Endothelial cell of umbilical vein (primary cell): ENCODE measurements at regions not wholly inside any gene's neighbourhood (a gene's known extent, or its start where the extent isn't known, plus 50 kb on each side); places are given as distances from the start of the nearest gene placed in this dataset.

ENCODE experiments used
- BruUV-seq: library from RNA; stranded (reverse); fragments of 400-500 nt; replicated peaks from 2 replicates; lab custom pipeline; 2021; lab: Mats Ljungman, UMichigan
- CTCF ChIA-PET: fragments of 300-600, 350-600 bp; sonication (Branson Sonifier 250); formaldehyde crosslinking; loops from one replicate; lab custom pipeline; 2021; ENCODE audit warnings: antibody characterized with exemption, inconsistent platforms; lab: Charles Lee
- POLR2A ChIA-PET: fragments of 300-600, 350-600 bp; sonication (Branson Sonifier 250); formaldehyde crosslinking; loops from one replicate; lab custom pipeline; 2021; ENCODE audit warnings: antibody characterized with exemption, inconsistent platforms; lab: Charles Lee
- DNase-seq: peaks from one replicate; pipeline ENCODE4 v3.0.0-alpha.2; 2011; ENCODE audit warnings: low read depth, low spot score
- FAIRE-seq: peaks from 2 replicates; lab custom pipeline; 2011; peaks lifted over from hg19 to GRCh38; lab: Jason Lieb, UNC
- H2AFZ ChIP-seq: 2 replicates; pipeline ENCODE4 v1.6.0; 2012; ENCODE audit warnings: low read depth, low read length, control low read depth, inconsistent platforms
- H3K27ac ChIP-seq: 2 replicates; pipeline ENCODE4 v1.5.1; 2011; ENCODE audit warnings: low read depth, mild to moderate bottlenecking, control low read depth, low read length, moderate library complexity; ENCODE audit not compliant: insufficient read depth
- H3K27me3 ChIP-seq, 2 experiments: 2 replicates each; pipeline versions ENCODE4 v1.6.0 to v1.6.1; 2011; ENCODE audit warnings: low read length in 2 of 2, mixed read lengths in 1 of 2; ENCODE audit not compliant: control insufficient read depth in 2 of 2, insufficient read depth in 2 of 2
- H3K36me3 ChIP-seq, 2 experiments: 2 replicates in 1 of 2; 3 replicates in 1 of 2; pipeline ENCODE4 v1.5.1; 2011; ENCODE audit warnings: low read length in 2 of 2, mild to moderate bottlenecking in 1 of 2, moderate library complexity in 1 of 2; ENCODE audit not compliant: control insufficient read depth in 2 of 2, insufficient read depth in 2 of 2; ENCODE audit errors: extremely low read depth in 1 of 2
- H3K4me1 ChIP-seq: 3 replicates; pipeline ENCODE4 v1.5.1; 2011; ENCODE audit warnings: mild to moderate bottlenecking, low read length; ENCODE audit not compliant: control insufficient read depth, insufficient read depth; ENCODE audit errors: extremely low read depth
- H3K4me2 ChIP-seq: 2 replicates; pipeline ENCODE4 v1.6.1; 2011; ENCODE audit warnings: low read length, control low read depth, mixed read lengths; ENCODE audit not compliant: insufficient read depth
- H3K4me3 ChIP-seq, 3 experiments: fragments of 200-600 bp in 1 of 3; sonication (generic), shearing (Covaris generic) in 1 of 3; replicated peaks in 1 of 3; 2 replicates each; pipeline ENCODE4 v1.5.1; 2011 to 2016; ENCODE audit warnings: control low read depth in 3 of 3, low read length in 3 of 3, mild to moderate bottlenecking in 2 of 3, inconsistent platforms in 1 of 3, low read depth in 1 of 3, moderate library complexity in 1 of 3; ENCODE audit not compliant: insufficient read depth in 1 of 3
- H3K79me2 ChIP-seq: 2 replicates; pipeline ENCODE4 v1.6.0; 2012; ENCODE audit warnings: low read length, inconsistent platforms; ENCODE audit not compliant: control insufficient read depth, insufficient read depth
- H3K9ac ChIP-seq: replicated peaks from 2 replicates; pipeline ENCODE3; 2011; ENCODE audit warnings: low read length, control low read depth; ENCODE audit not compliant: insufficient read depth; ENCODE audit errors: extremely low read depth
- H3K9me1 ChIP-seq: replicated peaks from 3 replicates; pipeline ENCODE4 v1.6.0; 2011; ENCODE audit warnings: mild to moderate bottlenecking, low read length; ENCODE audit not compliant: control insufficient read depth, insufficient read depth; ENCODE audit errors: extremely low read depth
- H3K9me3 ChIP-seq: replicated peaks from 2 replicates; pipeline ENCODE4 v1.5.1; 2012; ENCODE audit warnings: low read length, inconsistent platforms; ENCODE audit not compliant: control insufficient read depth, insufficient read depth
- H4K20me1 ChIP-seq: replicated peaks from 2 replicates; pipeline ENCODE3; 2011; ENCODE audit warnings: mild to moderate bottlenecking, low read length; ENCODE audit not compliant: control insufficient read depth, insufficient read depth; ENCODE audit errors: extremely low read depth
- EZH2 ChIP-seq: IDR thresholded peaks from 2 replicates; pipeline ENCODE4 v1.6.1; 2012; ENCODE audit warnings: borderline replicate concordance, low read depth, mild to moderate bottlenecking, moderate library complexity, low read length, inconsistent platforms; ENCODE audit not compliant: severe bottlenecking
- FOS ChIP-seq: IDR thresholded peaks from 2 replicates; pipeline ENCODE4 v1.6.1; 2011; ENCODE audit warnings: mild to moderate bottlenecking, low read length, moderate library complexity, borderline replicate concordance; ENCODE audit not compliant: insufficient read depth
- GATA2 ChIP-seq: IDR thresholded peaks from 2 replicates; pipeline ENCODE4 v1.7.0; 2011; ENCODE audit warnings: low read depth, mild to moderate bottlenecking, moderate library complexity, mixed read lengths, low read length; ENCODE audit not compliant: insufficient read length, insufficient read depth
- JUN ChIP-seq: IDR thresholded peaks from 2 replicates; pipeline ENCODE4 v1.6.1; 2011; ENCODE audit warnings: borderline replicate concordance, low read depth; ENCODE audit not compliant: insufficient read length, insufficient read depth
- MYC ChIP-seq: IDR thresholded peaks from one replicate; pipeline ENCODE4 v1.6.1; 2011; ENCODE audit warnings: mild to moderate bottlenecking, low read depth, low read length
- POLR2A ChIP-seq: IDR thresholded peaks from 2 replicates; pipeline ENCODE4 v1.6.1; 2012; ENCODE audit warnings: low read depth, mild to moderate bottlenecking, control low read depth, low read length
- POLR2AphosphoS5 ChIP-seq: IDR thresholded peaks from 2 replicates; pipeline ENCODE4 v1.6.1; 2012; ENCODE audit warnings: low read depth, mild to moderate bottlenecking, control low read depth, low read length, moderate library complexity; ENCODE audit not compliant: insufficient read depth
- dilution Hi-C: fragments of 300-500 bp; cut with MboI; formaldehyde crosslinking; loops from one replicate; pipeline ENCODE4 v1.15.0; 2019; ENCODE audit warnings: low sequenced_read_pairs; ENCODE audit not compliant: extremely low pct_ligation_motif_present
- intact Hi-C: fragments of 100-400 bp; cut with micrococcal nuclease; formaldehyde crosslinking; loops from one replicate; pipeline ENCODE4 v1.10.0; 2022
- TF ChIP-seq, protein P1 (sequence below), 2 donors: IDR thresholded peaks; 1 replicate in 1 of 2; 2 replicates in 1 of 2; pipeline ENCODE4 v1.5.1; 2011; ENCODE audit warnings: low read length in 2 of 2, mild to moderate bottlenecking in 2 of 2, moderate library complexity in 2 of 2, control low read depth in 1 of 2, inconsistent platforms in 1 of 2, low read depth in 1 of 2; ENCODE audit not compliant: insufficient read depth in 1 of 2; ENCODE audit errors: extremely low read depth in 1 of 2
- TF ChIP-seq, protein P2 (sequence below): IDR thresholded peaks from 2 replicates; pipeline ENCODE4 v1.6.1; 2011; ENCODE audit not compliant: insufficient read depth, insufficient read length

DNA sequence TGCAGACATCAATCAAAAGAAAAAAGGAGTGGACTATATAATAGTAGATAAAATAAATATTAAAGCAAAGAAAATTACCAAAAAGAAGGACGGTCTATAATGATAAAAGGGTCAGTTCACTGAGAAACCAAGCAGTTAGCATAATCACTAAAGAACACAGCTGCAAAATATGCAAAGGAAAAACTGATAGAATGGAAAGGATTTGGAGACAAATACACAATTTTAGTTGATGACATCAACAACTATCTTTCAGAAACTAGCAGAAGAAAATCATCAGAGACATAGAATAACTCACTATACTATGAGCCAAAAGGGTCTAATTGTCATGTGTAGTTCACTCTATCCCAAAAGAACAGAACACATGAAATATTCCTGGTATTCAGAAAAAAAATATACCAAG is 316.4 kb upstream of the IGFBP3 start:
- Histone ChIP-seq H3K36me3 (no peaks in the 10 kb centered on the region), H2AFZ (no peak overlapping the region), H4K20me1 (no peaks in the 10 kb centered on the region), H3K4me1 (no peaks in the 10 kb centered on the region), H3K4me2 (no peak overlapping the region), H3K9me1 (no peaks in the 10 kb centered on the region), H3K9ac (no peak overlapping the region), H3K27me3 (no peaks in the 10 kb centered on the region), H3K9me3 (no peaks in the 10 kb centered on the region), H3K79me2 (no peaks in the 10 kb centered on the region), H3K27ac (no peak overlapping the region), H3K4me3 (no peak overlapping the region)
- intact Hi-C loops, result no loop called here
- dilution Hi-C loops, result no loop called here
- ChIA-PET CTCF (interaction anchor here (1.3 kb wide), 1 partner anchor 14 kb away, joined by 3 read pairs; no protein-coding TSS in a partner anchor), POLR2A (no interaction called here)
- no TSS peak for BruUV-seq
- FAIRE-seq, result no peak
- DNase-seq, result no peak
- TF ChIP-seq GATA2 (no peak), FOS (no peak), POLR2A (no peak), EZH2 (no peak)
- TF ChIP-seq, protein P1, sequence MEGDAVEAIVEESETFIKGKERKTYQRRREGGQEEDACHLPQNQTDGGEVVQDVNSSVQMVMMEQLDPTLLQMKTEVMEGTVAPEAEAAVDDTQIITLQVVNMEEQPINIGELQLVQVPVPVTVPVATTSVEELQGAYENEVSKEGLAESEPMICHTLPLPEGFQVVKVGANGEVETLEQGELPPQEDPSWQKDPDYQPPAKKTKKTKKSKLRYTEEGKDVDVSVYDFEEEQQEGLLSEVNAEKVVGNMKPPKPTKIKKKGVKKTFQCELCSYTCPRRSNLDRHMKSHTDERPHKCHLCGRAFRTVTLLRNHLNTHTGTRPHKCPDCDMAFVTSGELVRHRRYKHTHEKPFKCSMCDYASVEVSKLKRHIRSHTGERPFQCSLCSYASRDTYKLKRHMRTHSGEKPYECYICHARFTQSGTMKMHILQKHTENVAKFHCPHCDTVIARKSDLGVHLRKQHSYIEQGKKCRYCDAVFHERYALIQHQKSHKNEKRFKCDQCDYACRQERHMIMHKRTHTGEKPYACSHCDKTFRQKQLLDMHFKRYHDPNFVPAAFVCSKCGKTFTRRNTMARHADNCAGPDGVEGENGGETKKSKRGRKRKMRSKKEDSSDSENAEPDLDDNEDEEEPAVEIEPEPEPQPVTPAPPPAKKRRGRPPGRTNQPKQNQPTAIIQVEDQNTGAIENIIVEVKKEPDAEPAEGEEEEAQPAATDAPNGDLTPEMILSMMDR (IDR thresholded peaks at IDR 0.05; ENCODE audit: extremely low read depth in 1 of 2, insufficient read depth in 1 of 2, low read depth in 1 of 2, low read length in 2 of 2), result no peak

DNA sequence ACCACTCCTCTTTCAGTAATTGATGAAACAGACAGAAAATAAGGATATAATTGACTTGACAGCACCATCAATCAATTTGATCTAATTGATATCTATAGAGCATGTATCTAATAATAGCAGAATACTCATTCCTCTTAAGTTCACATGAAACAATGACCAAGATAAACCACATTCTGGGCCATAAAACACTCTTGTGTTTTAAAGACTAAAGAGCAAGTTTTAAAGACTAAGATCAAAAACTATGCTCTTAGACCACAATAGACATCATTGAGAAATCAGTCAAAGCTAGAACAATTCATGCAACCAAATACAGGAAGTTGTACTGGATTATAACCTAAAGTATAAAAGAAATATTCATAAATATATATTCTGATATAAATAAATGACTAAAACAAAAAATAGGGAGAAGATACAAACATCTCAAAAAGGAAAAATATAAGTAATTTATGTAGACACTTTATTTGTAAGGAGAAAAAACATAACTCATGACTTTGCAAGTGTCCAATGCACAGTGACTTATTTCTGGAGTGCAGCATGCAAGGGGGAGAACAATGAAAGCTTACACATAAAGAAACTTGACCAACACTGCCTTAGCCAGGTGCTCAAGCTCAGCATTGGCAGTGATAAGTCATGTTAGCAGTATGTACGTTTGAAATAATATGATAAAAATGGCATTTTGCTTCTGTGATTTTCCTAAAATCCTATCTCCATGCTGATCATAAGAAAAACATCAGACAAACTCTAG is 312.7 kb upstream of the IGFBP3 start:
- ChIA-PET CTCF (no interaction called here), POLR2A (no interaction called here)
- intact Hi-C loops, result no loop called here
- Histone ChIP-seq H2AFZ (no peak overlapping the region), H3K4me3 (no peak overlapping the region), H3K9me3 (no peaks in the 10 kb centered on the region), H3K9me1 (no peaks in the 10 kb centered on the region), H3K4me2 (no peak overlapping the region), H3K9ac (no peak overlapping the region), H3K27ac (no peak overlapping the region), H4K20me1 (no peaks in the 10 kb centered on the region), H3K4me1 (no peaks in the 10 kb centered on the region), H3K79me2 (no peaks in the 10 kb centered on the region), H3K36me3 (no peaks in the 10 kb centered on the region), H3K27me3 (no peaks in the 10 kb centered on the region)
- TF ChIP-seq, protein P2, sequence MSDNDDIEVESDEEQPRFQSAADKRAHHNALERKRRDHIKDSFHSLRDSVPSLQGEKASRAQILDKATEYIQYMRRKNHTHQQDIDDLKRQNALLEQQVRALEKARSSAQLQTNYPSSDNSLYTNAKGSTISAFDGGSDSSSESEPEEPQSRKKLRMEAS, result no peak
- TF ChIP-seq POLR2AphosphoS5 (no peak), EZH2 (no peak), JUN (no peak), POLR2A (no peak), FOS (no peak), GATA2 (no peak), MYC (no peak)
- TF ChIP-seq, protein P1 (IDR thresholded peaks at IDR 0.05; ENCODE audit: extremely low read depth in 1 of 2, insufficient read depth in 1 of 2, low read depth in 1 of 2, low read length in 2 of 2), result no peak
- DNase-seq (no peak), FAIRE-seq (no peak)
- no TSS peak for BruUV-seq
- dilution Hi-C loops, result no loop called here
